ENCODE measurements at regions not wholly inside any gene's neighbourhood (a gene's known extent, or its start where the extent isn't known, plus 50 kb on each side); places are given as distances from the start of the nearest gene placed in this dataset.

DNA sequence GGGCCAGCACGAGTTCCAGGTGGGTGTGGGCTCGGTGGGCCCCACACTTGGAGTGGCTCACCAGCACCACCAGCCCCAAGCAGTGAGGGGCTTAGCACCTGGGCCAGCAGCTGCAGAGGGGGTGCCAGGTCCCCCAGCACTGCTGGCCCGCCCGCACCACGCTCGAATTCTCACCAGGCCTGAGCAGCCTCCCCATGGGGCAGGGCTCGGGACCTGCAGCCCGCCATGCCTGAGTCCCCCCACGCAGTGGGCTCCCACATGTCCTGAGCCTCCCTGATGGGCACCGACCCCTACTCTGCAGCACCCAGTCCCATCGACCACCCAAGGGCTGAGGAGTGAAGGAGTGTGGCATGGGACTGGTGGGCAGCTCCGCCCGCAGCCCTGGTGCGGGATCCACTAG lies 593.4 kb downstream of the GABRG1 start:
- TF ChIP-seq, protein P1, sequence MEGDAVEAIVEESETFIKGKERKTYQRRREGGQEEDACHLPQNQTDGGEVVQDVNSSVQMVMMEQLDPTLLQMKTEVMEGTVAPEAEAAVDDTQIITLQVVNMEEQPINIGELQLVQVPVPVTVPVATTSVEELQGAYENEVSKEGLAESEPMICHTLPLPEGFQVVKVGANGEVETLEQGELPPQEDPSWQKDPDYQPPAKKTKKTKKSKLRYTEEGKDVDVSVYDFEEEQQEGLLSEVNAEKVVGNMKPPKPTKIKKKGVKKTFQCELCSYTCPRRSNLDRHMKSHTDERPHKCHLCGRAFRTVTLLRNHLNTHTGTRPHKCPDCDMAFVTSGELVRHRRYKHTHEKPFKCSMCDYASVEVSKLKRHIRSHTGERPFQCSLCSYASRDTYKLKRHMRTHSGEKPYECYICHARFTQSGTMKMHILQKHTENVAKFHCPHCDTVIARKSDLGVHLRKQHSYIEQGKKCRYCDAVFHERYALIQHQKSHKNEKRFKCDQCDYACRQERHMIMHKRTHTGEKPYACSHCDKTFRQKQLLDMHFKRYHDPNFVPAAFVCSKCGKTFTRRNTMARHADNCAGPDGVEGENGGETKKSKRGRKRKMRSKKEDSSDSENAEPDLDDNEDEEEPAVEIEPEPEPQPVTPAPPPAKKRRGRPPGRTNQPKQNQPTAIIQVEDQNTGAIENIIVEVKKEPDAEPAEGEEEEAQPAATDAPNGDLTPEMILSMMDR (IDR thresholded peaks at IDR 0.05; ENCODE audit: low read depth, low read length, poor library complexity, severe bottlenecking) = no peak
- TF ChIP-seq EZH2phosphoT487 (IDR thresholded peaks at IDR 0.05; ENCODE audit: borderline replicate concordance, low read length) = no peak

Measured in DOHH2 (cell line).